ENCODE measurements at regions not wholly inside any gene's neighbourhood (a gene's known extent, or its start where the extent isn't known, plus 50 kb on each side); places are given as distances from the start of the nearest gene placed in this dataset.

- CTCF ChIA-PET, result interaction anchor here (0.6 kb wide), 1 partner anchor 250 kb away, joined by 10 read pairs; no protein-coding TSS in a partner anchor
- Mint-ChIP-seq H3K9me3 (ENCODE audit: low read depth, unreplicated experiment) (peaks cover 2% of the 10 kb centered on the region), H3K36me3 (ENCODE audit: insufficient read depth, unreplicated experiment) (no peaks in the 10 kb centered on the region), H3K4me1 (ENCODE audit: low read depth, unreplicated experiment) (no peaks in the 10 kb centered on the region), H3K4me3 (ENCODE audit: low read depth, unreplicated experiment) (no peak overlapping the region), H3K27ac (ENCODE audit: unreplicated experiment) (no peak overlapping the region), H3K27me3 (ENCODE audit: unreplicated experiment) (peaks cover 19% of the 10 kb centered on the region)
- intact Hi-C loops (cut with micrococcal nuclease; ENCODE audit: unreplicated experiment), result no loop called here
- no peak for TF ChIP-seq CTCF (IDR thresholded peaks at IDR 0.05; ENCODE audit: unreplicated experiment)
- no peak for DNase-seq
- no TSS peak for BruUV-seq (replicated peaks)
These were observed 342.6 kb upstream of the TMPO start for GRCh38 chr12:98172801-98173200.

GRCh38 chr12:98173773-98174427 lies 341.5 kb upstream of the TMPO start:
- Mint-ChIP-seq H3K27ac (ENCODE audit: unreplicated experiment) (no peak overlapping the region), H3K36me3 (ENCODE audit: insufficient read depth, unreplicated experiment) (no peaks in the 10 kb centered on the region), H3K4me1 (ENCODE audit: low read depth, unreplicated experiment) (no peaks in the 10 kb centered on the region), H3K27me3 (ENCODE audit: unreplicated experiment) (peaks cover 19% of the 10 kb centered on the region), H3K9me3 (ENCODE audit: low read depth, unreplicated experiment) (peaks cover under 1% of the 10 kb centered on the region), H3K4me3 (ENCODE audit: low read depth, unreplicated experiment) (no peak overlapping the region)
- CTCF ChIA-PET, result no interaction called here
- no peak for TF ChIP-seq CTCF (IDR thresholded peaks at IDR 0.05; ENCODE audit: unreplicated experiment)
- intact Hi-C loops (cut with micrococcal nuclease; ENCODE audit: unreplicated experiment), result no loop called here
- DNase-seq, result no peak
- no TSS peak for BruUV-seq (replicated peaks)

GRCh38 chr12:98174428-98174809 lies 341.0 kb upstream of the TMPO start:
- no peak for TF ChIP-seq CTCF (IDR thresholded peaks at IDR 0.05; ENCODE audit: unreplicated experiment)
- BruUV-seq (replicated peaks), result no TSS peak
- H3K27me3 Mint-ChIP-seq (ENCODE audit: unreplicated experiment), result peaks cover 24% of the 10 kb centered on the region
- H3K27ac Mint-ChIP-seq (ENCODE audit: unreplicated experiment), result no peak overlapping the region
- no peak for DNase-seq
- H3K4me3 Mint-ChIP-seq (ENCODE audit: low read depth, unreplicated experiment), result no peak overlapping the region
- H3K36me3 Mint-ChIP-seq (ENCODE audit: insufficient read depth, unreplicated experiment), result no peaks in the 10 kb centered on the region
- H3K4me1 Mint-ChIP-seq (ENCODE audit: low read depth, unreplicated experiment), result no peaks in the 10 kb centered on the region
- intact Hi-C loops (cut with micrococcal nuclease; ENCODE audit: unreplicated experiment), result no loop called here
- H3K9me3 Mint-ChIP-seq (ENCODE audit: low read depth, unreplicated experiment), result no peaks in the 10 kb centered on the region
- CTCF ChIA-PET, result no interaction called here

- no peak for DNase-seq
- intact Hi-C loops (cut with micrococcal nuclease; ENCODE audit: unreplicated experiment), result no loop called here
- no peaks in the 10 kb centered on the region for H3K36me3 Mint-ChIP-seq (ENCODE audit: insufficient read depth, unreplicated experiment)
- H3K27me3 Mint-ChIP-seq (ENCODE audit: unreplicated experiment), result peaks cover 51% of the 10 kb centered on the region
- H3K9me3 Mint-ChIP-seq (ENCODE audit: low read depth, unreplicated experiment), result no peaks in the 10 kb centered on the region
- CTCF ChIA-PET, result no interaction called here
- no peak overlapping the region for H3K27ac Mint-ChIP-seq (ENCODE audit: unreplicated experiment)
- no peaks in the 10 kb centered on the region for H3K4me1 Mint-ChIP-seq (ENCODE audit: low read depth, unreplicated experiment)
- TF ChIP-seq CTCF (IDR thresholded peaks at IDR 0.05; ENCODE audit: unreplicated experiment), result no peak
- H3K4me3 Mint-ChIP-seq (ENCODE audit: low read depth, unreplicated experiment), result no peak overlapping the region
- BruUV-seq (replicated peaks), result no TSS peak
These were observed 337.3 kb upstream of the TMPO start for GRCh38 chr12:98178126-98178525.
